Stomach (tissue), 4 donors: ENCODE measurements at regions not wholly inside any gene's neighbourhood (a gene's known extent, or its start where the extent isn't known, plus 50 kb on each side); places are given as distances from the start of the nearest gene placed in this dataset.

Experiments
- CTCF ChIP-seq, 7 experiments: fragments of 450-650 bp in 4 of 7; fragments of 200-600 bp in 3 of 7; sonication (generic) in 3 of 7; IDR thresholded peaks; one replicate each; pipeline ENCODE4 v1.5.1; 2016 to 2019; ENCODE audit warnings: antibody characterized with exemption in 7 of 7, control low read depth in 2 of 7, mild to moderate bottlenecking in 1 of 7
- POLR2A ChIP-seq, 4 donors: fragments of 450-650 bp; IDR thresholded peaks; one replicate each; pipeline ENCODE4 v1.6.1; 2016; ENCODE audit warnings: antibody characterized with exemption in 4 of 4, control low read depth in 2 of 4, mild to moderate bottlenecking in 1 of 4, moderate library complexity in 1 of 4
- POLR2AphosphoS5 ChIP-seq, 3 donors: sonication (generic); formaldehyde crosslinking; IDR thresholded peaks; one replicate each; pipeline ENCODE4 v1.6.1; 2016; ENCODE audit warnings: antibody characterized with exemption in 3 of 3

GRCh38 chr6:164128101-164128500 lies 713.6 kb downstream of the QKI start:
- TF ChIP-seq CTCF (IDR thresholded peaks at IDR 0.05) (no peak), POLR2A (IDR thresholded peaks at IDR 0.05) (no peak), POLR2AphosphoS5 (IDR thresholded peaks at IDR 0.05) (no peak)
